ENCODE measurements at regions not wholly inside any gene's neighbourhood (a gene's known extent, or its start where the extent isn't known, plus 50 kb on each side); places are given as distances from the start of the nearest gene placed in this dataset.

- TF ChIP-seq POLR2A (IDR thresholded peaks at IDR 0.05; ENCODE audit: low read depth): no peak
- no peak for TF ChIP-seq EP300 (IDR thresholded peaks at IDR 0.05)
Measured at GRCh38 chr6:4474810-4475209, 301.4 kb upstream of the CDYL start.
